ENCODE measurements at regions not wholly inside any gene's neighbourhood (a gene's known extent, or its start where the extent isn't known, plus 50 kb on each side); places are given as distances from the start of the nearest gene placed in this dataset.

DNA sequence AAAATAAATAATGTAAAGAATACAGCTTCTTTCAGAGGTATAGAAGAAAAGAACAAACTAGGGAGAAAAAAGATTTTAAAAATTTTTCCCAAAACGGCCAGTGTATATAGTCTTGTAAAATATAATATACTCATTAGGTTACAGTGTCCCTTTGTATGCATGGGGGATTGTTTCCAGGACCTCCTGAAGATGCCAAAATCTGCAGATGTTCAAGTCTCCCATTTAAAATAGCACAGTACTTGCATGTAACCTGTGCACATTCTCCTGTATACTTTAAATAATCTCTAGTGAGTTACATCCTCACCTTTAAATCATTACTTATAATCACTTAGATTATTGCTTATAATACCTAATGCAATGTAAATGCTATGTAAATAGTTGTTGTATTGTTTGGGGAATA lies 80.6 kb upstream of the LRRTM4 start:
- TF ChIP-seq POLR2A (IDR thresholded peaks at IDR 0.05; ENCODE audit: low read length) (no peak), GATA1 (IDR thresholded peaks at IDR 0.05; ENCODE audit: low read depth, low read length) (no peak)
